HL-60 (cell line): ENCODE measurements at regions not wholly inside any gene's neighbourhood (a gene's known extent, or its start where the extent isn't known, plus 50 kb on each side); places are given as distances from the start of the nearest gene placed in this dataset.

Experiments
- POLR2AphosphoS5 ChIP-seq: IDR thresholded peaks from 2 replicates; pipeline ENCODE4 v1.6.1; 2012; ENCODE audit warnings: low read depth
- TF ChIP-seq, protein P1 (sequence below): IDR thresholded peaks from one replicate; pipeline ENCODE4 v1.5.1; 2011; ENCODE audit warnings: low read length, control low read depth, inconsistent platforms; ENCODE audit not compliant: insufficient read depth

DNA sequence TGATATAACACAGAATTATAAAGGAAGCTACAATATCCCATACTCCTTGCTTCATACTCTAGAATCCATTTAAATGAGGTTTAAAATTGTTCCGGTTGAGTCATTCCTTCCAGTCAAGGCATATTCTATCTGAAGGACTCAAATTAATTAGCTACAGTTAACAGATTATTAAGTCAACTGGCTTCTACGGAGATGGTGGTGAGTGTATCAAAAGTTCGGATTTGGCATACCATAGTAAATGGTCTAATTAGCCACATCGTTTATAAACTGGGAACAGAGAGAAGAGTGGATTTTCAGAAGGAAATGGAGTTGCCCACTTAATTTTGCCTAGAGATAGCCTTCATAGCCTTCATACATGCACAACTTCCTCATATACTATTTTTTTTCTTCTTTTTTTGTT is 1095.3 kb downstream of the TTLL7 start:
- TF ChIP-seq, protein P1, sequence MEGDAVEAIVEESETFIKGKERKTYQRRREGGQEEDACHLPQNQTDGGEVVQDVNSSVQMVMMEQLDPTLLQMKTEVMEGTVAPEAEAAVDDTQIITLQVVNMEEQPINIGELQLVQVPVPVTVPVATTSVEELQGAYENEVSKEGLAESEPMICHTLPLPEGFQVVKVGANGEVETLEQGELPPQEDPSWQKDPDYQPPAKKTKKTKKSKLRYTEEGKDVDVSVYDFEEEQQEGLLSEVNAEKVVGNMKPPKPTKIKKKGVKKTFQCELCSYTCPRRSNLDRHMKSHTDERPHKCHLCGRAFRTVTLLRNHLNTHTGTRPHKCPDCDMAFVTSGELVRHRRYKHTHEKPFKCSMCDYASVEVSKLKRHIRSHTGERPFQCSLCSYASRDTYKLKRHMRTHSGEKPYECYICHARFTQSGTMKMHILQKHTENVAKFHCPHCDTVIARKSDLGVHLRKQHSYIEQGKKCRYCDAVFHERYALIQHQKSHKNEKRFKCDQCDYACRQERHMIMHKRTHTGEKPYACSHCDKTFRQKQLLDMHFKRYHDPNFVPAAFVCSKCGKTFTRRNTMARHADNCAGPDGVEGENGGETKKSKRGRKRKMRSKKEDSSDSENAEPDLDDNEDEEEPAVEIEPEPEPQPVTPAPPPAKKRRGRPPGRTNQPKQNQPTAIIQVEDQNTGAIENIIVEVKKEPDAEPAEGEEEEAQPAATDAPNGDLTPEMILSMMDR = no peak
- TF ChIP-seq POLR2AphosphoS5 = no peak
